Sigmoid colon (tissue), 6 donors: ENCODE measurements at regions not wholly inside any gene's neighbourhood (a gene's known extent, or its start where the extent isn't known, plus 50 kb on each side); places are given as distances from the start of the nearest gene placed in this dataset.
"Not testable (repeated sequence)": the region's sequence is repeated elsewhere in the genome, so short reads cannot be mapped to it uniquely, and the experiment has no call there.

Experiments
- DNase-seq: peaks from one replicate; pipeline ENCODE4 v3.0.0-alpha.2; 2019
- H3K27ac ChIP-seq, 4 donors: fragments of 200-600 bp; sonication (generic); one replicate each; pipeline ENCODE4 v1.5.1; 2016 to 2019; ENCODE audit warnings: mild to moderate bottlenecking in 1 of 4
- H3K27me3 ChIP-seq, 3 donors: fragments of 200-600 bp; sonication (generic); one replicate each; pipeline ENCODE4 v1.5.1; 2019; ENCODE audit warnings: mild to moderate bottlenecking in 1 of 3
- H3K36me3 ChIP-seq, 4 donors: fragments of 200-600 bp; sonication (generic); one replicate each; pipeline ENCODE4 v1.5.1; 2016 to 2019
- H3K4me1 ChIP-seq, 4 donors: fragments of 200-600 bp; sonication (generic); one replicate each; pipeline ENCODE4 v1.5.1; 2017 to 2019
- H3K4me3 ChIP-seq, 4 donors: fragments of 200-600 bp; sonication (generic); one replicate each; pipeline ENCODE4 v1.5.1; 2017 to 2019; ENCODE audit warnings: mild to moderate bottlenecking in 2 of 4, moderate library complexity in 1 of 4
- H3K9me3 ChIP-seq, 4 donors: fragments of 200-600 bp in 3 of 4; sonication (generic) in 3 of 4; one replicate each; pipeline versions ENCODE4 v1.5.1 to v1.6.1; 2013 to 2019
- CTCF ChIP-seq, 4 experiments: fragments of 450-650 bp in 3 of 4; fragments of 200-600 bp in 1 of 4; IDR thresholded peaks; one replicate each; pipeline ENCODE4 v1.5.1; 2016 to 2019; ENCODE audit warnings: antibody characterized with exemption in 4 of 4, mild to moderate bottlenecking in 3 of 4, moderate library complexity in 2 of 4
- EP300 ChIP-seq, 4 donors: sonication (generic); formaldehyde crosslinking; IDR thresholded peaks; one replicate each; pipeline ENCODE4 v1.6.1; 2017; ENCODE audit warnings: antibody characterized with exemption in 4 of 4
- POLR2A ChIP-seq, 2 donors: fragments of 450-650 bp; IDR thresholded peaks; one replicate each; pipeline ENCODE4 v1.6.1; 2016; ENCODE audit warnings: antibody characterized with exemption in 2 of 2, mild to moderate bottlenecking in 2 of 2, moderate library complexity in 2 of 2
- POLR2AphosphoS5 ChIP-seq, 4 donors: sonication (generic); formaldehyde crosslinking; IDR thresholded peaks; one replicate each; pipeline ENCODE4 v1.6.1; 2017; ENCODE audit warnings: antibody characterized with exemption in 4 of 4
- WGBS, 2 donors: extraction: QIAGEN DNeasy Blood & Tissue Kit; methylation state at CpG; one replicate each; pipeline ENCODE4 v1.1.7; 2013; 5-methylcytosine and 5-hydroxymethylcytosine counted together
- intact Hi-C: fragments of 100-400 bp; cut with DNase I; formaldehyde crosslinking; loops from one replicate; pipeline ENCODE4 v1.15.1; 2023
- donor health status: healthy with polysubstance abuse.
- donor health status: healthy.

DNA sequence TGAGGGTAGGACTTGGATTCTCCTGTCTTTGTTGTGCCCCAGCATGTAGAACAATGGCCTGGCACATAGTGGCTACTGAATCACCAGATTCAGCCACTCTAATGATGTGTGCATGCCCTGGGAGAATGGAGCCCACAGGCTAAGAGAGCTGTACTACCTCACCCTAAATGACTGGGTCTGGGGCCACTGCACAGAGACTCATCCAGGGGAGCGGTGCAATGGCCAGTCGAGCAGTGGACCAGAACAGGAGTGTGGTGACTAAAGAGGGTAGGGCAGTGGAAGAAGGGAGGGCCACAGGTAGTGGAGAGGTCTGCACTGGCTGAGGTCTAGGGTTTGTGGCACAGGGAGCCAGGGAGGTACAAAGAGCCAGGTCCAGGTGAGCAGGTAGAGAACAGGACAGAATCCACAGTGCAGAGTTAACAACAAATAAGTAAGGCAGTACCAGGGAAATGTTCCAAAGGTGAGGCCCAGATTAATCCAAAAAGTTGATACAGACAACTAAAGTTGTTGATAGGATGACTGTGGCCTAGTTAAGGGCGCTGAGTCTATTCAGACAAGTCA lies 142.7 kb upstream of the ATP11B start:
- Histone ChIP-seq H3K27me3 (no peaks in the 10 kb centered on the region), H3K9me3 (no peaks in the 10 kb centered on the region), H3K4me1 (no peaks in the 10 kb centered on the region), H3K27ac (no peak overlapping the region), H3K36me3 (no peaks in the 10 kb centered on the region), H3K4me3 (no peak overlapping the region)
- intact Hi-C loops = no loop called here
- 78 to 82% methylated on average over 3 of the region's 3 CpGs for WGBS, 2 donors
- no peak for DNase-seq
- no peak for TF ChIP-seq EP300 (IDR thresholded peaks at IDR 0.05)
- no peak for TF ChIP-seq POLR2AphosphoS5 (IDR thresholded peaks at IDR 0.05)
- TF ChIP-seq POLR2A (IDR thresholded peaks at IDR 0.05) = no peak
- no peak for TF ChIP-seq CTCF (IDR thresholded peaks at IDR 0.05)

GRCh38 chr3:182651461-182651860 lies 141.8 kb upstream of the ATP11B start:
- no peaks in the 10 kb centered on the region for H3K27me3 ChIP-seq
- WGBS, 2 donors = 14 to 59% methylated on average over 8 of the region's 8 CpGs
- H3K27ac ChIP-seq = no peak overlapping the region
- no peak for DNase-seq
- H3K36me3 ChIP-seq = no peaks in the 10 kb centered on the region
- no peaks in the 10 kb centered on the region for H3K4me1 ChIP-seq
- no peaks in the 10 kb centered on the region for H3K9me3 ChIP-seq
- TF ChIP-seq CTCF (IDR thresholded peaks at IDR 0.05) (no peak), EP300 (IDR thresholded peaks at IDR 0.05) (no peak), POLR2A (IDR thresholded peaks at IDR 0.05) (no peak), POLR2AphosphoS5 (IDR thresholded peaks at IDR 0.05) (no peak)
- H3K4me3 ChIP-seq = no peak overlapping the region
- intact Hi-C loops = no loop called here

DNA sequence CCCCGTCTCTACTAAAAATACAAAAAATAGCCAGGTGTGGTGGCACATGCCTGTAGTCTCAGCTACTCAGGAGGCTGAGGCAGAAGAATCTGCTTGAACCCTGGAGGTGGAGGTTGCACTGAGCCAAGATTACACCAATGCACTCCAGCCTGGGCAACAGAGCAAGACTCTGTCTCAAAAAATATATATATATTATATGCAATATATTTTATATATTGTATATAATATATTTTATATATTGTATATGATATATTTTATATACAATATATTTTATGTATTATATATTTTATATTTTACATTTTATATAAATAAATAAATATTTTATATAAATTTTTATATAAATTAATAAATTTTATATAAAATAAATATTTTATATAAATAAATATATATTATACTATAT lies 140.2 kb upstream of the ATP11B start:
- intact Hi-C loops, H3K4me3 ChIP-seq, DNase-seq, H3K9me3 ChIP-seq, H3K4me1 ChIP-seq, H3K27me3 ChIP-seq, H3K36me3 ChIP-seq, H3K27ac ChIP-seq: not testable (repeated sequence)
- WGBS, 2 donors = 89 to 100% methylated on average over 1 of the region's 1 CpG

- Histone ChIP-seq H3K9me3 (peaks cover 0 to 2% (median 0%) of the 10 kb centered on the region in 4 donors), H3K4me3 (no peak overlapping the region), H3K36me3 (no peaks in the 10 kb centered on the region), H3K4me1 (no peaks in the 10 kb centered on the region), H3K27ac (no peak overlapping the region), H3K27me3 (no peaks in the 10 kb centered on the region)
- 92 to 96% methylated on average over 3 of the region's 3 CpGs for WGBS, 2 donors
- intact Hi-C loops = no loop called here
- TF ChIP-seq CTCF (IDR thresholded peaks at IDR 0.05) = no peak
- no peak for TF ChIP-seq EP300 (IDR thresholded peaks at IDR 0.05)
- TF ChIP-seq POLR2A (IDR thresholded peaks at IDR 0.05) = no peak
- no peak for TF ChIP-seq POLR2AphosphoS5 (IDR thresholded peaks at IDR 0.05)
- no peak for DNase-seq
Measured at GRCh38 chr3:182668541-182668940, 124.8 kb upstream of the ATP11B start.

DNA sequence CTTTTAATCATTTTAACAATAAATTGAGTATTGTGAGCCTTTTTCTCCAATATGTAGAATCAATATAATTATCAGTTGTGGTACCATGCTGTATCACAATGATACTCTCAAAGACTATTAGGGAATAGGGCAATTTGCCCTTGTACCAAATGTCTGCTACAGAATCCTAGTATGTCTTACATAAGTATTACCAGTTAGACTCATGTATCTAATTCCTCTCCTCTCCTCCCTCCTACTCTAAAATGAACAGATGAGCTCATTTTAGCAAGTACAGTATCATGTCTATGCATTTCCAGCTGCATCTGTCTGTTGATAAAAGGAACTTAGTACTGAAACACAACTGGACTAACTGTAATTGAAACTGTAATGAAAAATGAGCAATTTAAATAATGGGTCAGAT lies 124.3 kb upstream of the ATP11B start:
- DNase-seq = no peak
- intact Hi-C loops = no loop called here
- no peak for TF ChIP-seq POLR2A (IDR thresholded peaks at IDR 0.05)
- no peak for TF ChIP-seq EP300 (IDR thresholded peaks at IDR 0.05)
- TF ChIP-seq CTCF (IDR thresholded peaks at IDR 0.05) = no peak
- TF ChIP-seq POLR2AphosphoS5 (IDR thresholded peaks at IDR 0.05) = no peak
- peaks cover 0 to 2% (median 0%) of the 10 kb centered on the region in 4 donors for H3K9me3 ChIP-seq
- no peaks in the 10 kb centered on the region for H3K36me3 ChIP-seq
- H3K4me1 ChIP-seq = no peaks in the 10 kb centered on the region
- H3K27me3 ChIP-seq = no peaks in the 10 kb centered on the region
- H3K4me3 ChIP-seq = no peak overlapping the region
- H3K27ac ChIP-seq = no peak overlapping the region
